Limb (tissue), 2 donors: ENCODE measurements at regions not wholly inside any gene's neighbourhood (a gene's known extent, or its start where the extent isn't known, plus 50 kb on each side); places are given as distances from the start of the nearest gene placed in this dataset.

Experiments
- DNase-seq, 2 donors: peaks; one replicate each; pipeline ENCODE4 v3.0.0-alpha.2; 2016; ENCODE audit errors: extremely low spot score in 2 of 2

DNA sequence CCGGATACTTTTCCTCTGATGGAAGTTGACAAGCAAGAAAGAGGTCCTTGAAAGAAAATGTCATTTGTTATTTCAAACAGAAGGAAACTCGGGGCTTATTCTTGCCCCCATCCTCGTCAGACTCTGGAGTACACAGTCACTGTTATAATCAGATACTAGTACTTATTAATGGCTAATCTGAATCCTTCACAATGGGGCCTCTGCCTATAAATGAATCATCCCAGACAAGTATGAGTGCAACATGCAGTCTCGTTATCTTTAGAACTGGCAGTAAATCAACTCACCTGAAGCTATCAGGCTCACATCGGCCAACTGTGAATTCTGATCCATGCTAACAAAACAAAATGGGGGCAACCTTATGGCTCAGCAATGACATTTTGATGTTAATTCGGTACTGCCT lies 216.7 kb downstream of the GRIN2B start:
- DNase-seq: no peak

DNA sequence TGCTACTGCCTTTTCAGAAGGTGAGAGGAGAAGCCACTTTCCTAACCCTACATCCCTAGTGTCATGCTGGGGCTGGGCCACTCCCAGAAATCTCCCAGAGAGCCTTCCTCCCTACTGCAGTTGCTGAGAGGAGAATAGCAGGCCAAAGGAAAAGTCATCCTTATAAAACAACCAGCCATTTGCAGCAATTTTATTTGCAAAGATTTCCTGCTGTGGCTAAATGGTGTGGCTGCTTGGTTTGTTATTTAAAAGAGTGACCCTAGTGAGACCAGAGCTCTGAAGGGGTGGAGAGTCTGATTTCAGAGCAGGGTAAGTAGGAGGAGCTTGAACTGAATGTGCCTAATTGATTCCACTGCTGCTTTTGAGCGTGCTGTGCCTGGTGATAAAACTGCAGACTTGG lies 232.0 kb downstream of the GRIN2B start:
- DNase-seq: no peak

DNA sequence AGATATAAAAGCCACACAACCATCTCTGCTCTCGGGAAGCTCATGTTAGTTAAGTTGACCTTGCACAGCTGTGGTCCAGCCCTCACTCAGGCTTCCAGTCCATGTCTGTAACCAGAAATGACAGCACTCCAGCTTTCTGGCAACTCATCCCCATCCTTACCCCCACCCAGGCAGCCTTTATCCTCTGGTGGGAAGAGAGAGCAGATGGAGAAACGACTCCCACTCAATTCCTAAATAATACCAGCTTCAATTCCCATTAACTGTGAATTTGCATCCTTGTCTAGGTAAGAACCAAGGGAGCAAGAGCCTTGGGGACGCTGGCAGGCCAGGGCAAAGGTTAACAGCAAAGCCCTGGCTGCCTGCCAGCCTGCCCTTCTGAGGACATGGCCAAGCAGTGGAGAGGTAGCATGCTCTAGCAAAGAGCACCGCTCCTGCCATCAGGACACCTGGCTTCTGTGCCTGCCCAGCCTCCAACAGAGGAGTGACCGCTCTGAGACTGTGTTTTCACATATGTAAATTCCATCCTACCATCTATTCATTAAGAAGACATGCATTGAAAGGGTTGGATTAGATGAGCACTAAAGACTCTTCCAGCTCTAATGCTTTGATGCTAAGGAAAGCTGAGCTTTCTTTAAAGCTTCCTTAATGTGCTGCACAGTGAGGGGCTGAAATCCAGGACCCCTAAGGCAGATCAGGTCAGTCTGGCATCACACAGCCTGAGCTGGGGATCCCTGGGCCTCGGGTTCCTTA lies 236.1 kb downstream of the GRIN2B start:
- DNase-seq: no peak

DNA sequence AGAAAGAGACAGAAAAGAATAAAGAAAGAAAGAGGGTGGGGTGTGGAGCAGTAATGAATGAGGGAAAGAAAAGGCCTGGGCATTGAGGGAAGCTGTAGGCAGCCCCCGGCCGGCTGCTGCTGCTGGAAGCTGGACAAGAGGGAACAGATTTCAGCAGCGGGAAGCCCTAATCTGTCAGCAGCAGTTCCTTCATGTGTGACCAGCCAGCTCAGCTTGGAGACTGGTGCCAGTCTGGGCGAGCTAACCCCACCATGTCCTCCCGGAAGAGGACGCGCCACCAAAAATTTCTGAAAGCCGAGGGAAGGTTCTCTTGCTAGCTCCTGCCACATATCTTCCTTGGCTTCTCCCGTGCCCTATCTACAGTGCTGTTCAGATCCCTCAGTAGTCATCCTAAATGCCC lies 236.8 kb downstream of the GRIN2B start:
- DNase-seq: no peak

DNA sequence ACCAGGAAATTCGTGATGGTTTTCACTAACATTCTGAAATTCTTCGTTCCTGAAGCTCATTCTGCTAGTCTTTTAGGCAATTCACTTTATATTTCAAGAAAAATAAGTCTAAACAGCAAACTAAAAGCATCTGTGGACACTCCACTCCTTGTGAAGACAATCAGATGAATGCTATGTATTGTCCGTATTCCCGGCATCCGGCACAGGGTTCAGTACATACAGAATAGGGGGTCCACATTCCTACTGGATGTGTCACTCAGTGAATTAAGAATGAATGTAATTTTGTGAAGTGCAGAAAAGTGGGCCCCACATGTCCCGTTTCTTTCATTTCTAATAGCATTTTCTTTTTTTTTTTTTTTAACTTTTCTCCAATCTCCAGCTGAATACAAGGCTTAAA lies 241.3 kb downstream of the GRIN2B start:
- no peak for DNase-seq

DNA sequence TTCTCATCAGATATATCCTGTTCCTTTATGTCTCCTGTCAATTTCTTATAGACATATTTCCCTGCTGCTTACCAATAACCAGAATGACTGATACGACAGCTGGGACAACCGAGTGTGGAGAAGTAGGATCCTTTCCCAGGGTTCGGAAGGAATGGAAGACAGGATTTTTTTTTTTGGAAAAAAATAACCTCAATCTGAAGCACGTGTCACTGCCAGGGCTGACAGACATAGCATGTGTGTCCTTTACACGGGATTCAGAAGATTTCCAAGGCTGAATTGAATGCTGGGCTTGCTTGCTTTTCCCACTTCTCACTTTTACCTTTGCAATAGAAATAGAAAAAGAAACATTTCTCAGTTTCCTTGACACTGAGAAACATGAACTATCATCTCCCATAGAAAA lies 245.7 kb downstream of the GRIN2B start:
- no peak for DNase-seq

DNA sequence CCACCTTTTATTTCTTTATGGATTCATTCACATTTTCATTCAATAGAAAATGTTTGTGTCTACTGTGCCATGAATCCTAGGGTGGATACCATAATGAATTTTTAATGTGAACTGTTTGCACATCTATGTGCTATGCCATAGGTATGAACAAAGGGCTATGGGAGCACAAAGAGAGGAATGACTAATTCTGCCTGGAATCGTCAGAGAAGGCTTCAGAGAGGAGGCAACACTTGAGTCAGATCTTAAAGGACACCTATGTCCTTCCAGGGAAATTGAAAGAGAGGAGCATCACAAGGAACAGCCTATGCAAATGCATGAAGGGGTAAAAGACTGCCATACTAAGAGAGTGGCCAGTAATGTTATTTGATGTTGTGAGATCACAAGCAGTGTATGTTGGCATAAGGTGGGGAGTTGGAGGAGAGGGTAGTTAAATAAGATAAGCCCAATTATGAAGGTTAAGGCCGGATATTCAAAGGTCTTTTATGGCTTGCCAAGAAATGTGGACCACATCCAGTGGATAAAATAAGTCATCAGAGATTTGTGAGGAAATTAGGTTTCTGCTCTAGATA lies 246.7 kb downstream of the GRIN2B start:
- DNase-seq: no peak

DNA sequence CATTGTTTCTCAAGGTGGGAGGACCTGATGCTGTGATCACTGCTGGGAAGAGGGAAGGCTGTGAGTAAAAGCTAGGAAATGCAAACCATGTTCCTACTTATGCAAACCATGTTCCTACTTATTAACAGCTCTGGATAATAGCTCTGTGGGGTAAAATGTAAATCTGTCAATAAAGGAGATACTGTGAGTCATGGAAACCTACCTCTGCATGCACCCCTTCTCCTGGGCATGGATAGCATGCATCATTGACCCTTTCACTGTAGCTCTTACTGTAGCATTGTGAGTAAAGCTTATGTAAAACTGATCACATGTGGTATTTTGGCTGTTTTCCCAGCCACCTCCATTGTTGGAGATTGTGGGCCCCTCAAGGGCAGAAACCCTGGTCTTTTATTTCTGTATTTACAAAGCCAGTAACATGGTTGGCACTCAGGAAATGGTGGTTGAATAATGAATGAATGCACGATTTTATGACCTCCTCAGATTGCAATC lies 253.7 kb downstream of the GRIN2B start:
- DNase-seq: no peak

DNA sequence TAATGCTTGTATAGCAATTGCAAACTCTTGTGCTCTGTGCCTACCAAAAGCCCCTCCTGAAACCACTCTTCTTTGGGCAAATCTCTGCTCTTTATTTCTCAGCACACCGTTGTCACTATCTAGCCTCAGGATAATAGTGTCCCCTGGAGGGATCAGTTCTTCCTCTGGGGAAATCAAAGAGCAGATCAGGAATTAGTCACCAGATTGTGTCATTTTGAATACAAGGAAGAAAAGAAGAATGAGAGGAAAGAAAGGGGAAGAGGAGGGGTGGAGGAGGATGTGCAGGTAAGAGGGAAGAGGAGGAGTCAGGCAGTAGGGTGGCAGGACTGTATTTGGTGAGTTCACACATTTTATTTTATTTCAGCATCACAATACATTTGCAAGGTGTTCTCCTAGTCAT lies 256.4 kb downstream of the GRIN2B start:
- DNase-seq: no peak

DNA sequence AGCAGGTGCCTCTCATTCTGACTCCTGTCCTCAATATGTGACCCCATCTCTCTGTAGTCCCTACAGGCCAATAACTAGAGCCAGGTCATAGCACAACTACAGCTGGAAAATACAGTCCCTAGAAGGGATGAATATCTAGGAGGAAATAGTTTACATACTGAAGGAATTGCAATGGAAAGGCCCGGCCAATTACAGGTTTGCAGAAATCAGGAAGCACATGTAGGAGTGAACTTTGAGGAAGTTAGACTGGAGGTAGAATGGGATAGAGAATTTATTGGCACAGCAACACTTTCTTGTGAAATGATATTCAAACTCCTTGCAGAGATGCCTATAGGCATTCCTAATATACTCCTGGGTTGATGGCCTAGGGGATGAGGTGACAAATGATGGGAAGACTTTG lies 257.3 kb downstream of the GRIN2B start:
- DNase-seq: no peak

DNA sequence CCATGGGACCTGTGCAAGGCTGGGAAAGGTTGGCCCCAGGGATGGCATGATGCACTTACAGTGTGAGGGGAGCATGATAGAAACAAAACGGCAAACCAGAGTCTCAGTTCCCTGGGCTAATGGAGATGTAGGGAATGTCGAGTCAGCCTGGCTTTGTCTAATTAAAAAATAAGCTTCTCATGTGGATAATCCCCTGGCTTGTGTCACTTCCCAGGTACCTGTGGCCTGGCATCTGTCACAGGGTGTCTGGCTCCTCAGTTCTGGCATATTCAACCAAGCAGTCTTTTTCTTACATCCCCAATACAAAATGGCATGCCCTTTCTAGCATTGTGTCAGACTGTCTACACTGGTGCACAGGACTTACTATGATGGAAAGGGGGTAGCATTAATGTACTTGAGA lies 261.4 kb downstream of the GRIN2B start:
- DNase-seq: no peak

DNA sequence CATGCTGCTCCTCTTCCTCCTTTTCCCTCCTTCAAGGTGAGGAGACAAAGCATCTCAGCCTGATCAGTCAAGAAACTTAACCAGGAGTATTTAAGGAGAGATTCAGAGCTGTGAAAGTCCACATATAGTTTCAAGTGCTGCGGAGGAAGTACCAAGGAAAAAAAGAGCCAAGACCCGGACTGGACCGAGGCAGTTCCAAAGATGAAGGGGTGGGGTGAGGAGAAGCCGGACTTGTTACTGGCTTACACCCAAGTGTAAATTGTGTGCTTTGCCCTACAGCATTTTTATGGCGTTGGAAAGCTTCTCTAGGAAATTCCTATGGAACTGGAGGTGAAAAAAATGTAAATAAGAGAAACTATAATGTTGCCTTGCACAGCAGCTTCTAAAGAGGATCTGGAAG lies 263.1 kb downstream of the GRIN2B start:
- DNase-seq: no peak

DNA sequence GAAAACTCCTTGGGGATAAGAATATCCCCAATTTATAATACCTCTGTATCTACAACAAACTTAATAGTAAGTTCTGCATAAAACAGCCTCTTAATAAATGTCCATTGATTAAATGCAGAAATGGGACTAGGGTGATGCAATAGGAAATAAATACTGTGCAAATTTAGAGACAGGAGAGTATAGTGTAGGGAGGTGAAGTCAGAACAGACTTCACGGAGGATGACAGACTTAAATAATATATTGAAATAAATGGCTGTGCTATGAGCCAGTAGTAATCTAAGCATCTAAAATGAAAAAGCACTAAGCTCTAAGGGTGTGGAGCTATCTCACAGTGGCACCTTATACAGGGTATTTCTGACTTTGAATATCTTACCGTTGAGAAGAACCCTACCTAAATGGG lies 265.3 kb downstream of the GRIN2B start:
- no peak for DNase-seq

DNA sequence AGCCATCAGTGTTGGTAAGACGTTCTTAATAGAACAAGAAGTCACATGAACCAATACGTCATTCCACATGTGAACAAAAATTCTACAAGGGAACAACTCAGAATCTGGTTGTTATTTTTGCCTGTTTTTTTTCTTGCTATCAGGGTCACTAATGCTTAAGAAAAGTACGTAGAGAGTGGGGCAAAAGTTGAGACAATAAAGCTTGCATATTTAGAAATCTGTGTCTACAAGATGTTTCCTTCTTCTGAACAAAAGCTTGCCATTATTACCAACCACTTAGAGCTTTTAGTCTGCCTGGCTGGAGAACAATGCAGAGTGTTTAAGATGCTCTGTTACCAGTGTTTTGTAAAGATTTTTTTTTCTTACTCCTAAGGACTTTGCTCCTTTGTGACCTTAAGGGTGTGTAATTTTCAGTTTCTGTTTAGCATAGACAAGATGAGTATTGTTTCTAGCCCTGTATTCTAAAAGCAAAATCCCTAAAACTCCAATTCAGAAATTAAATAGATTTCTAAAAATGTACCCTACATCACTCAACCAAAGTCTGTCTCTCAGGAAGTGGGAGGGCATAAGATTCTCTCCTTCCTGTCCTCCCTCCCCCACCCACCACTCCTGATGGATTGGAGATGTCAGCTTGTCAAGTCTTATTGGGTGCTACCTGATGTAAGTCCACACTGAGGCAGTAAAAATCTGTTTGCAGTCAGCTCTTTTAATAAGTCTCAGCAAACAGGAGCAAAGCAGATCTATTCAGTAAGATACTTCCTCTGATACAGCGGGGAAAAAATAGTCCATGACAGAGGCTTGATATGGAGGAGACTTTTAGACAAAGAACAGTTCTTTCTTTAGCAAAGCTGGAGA lies 267.6 kb downstream of the GRIN2B start:
- DNase-seq: no peak

DNA sequence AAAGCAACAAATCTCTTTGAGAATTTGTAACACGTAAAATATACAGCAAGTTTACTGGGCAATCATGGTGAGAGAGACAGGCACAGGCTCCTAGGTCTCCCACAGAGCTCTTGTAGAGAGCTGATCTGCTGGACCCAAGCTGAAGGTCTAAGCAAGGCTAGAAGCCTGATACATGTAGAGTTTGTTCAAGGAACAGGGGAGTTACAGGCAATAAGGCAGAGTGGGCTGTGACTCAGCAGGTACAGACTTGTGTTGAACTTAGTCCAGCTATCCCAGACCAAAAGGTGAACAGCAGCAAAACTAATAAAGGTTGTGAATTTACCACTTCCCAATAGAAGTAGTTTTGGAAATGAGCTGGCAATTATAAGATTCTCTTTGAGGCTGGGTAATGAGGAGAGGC lies 273.6 kb downstream of the GRIN2B start:
- no peak for DNase-seq

DNA sequence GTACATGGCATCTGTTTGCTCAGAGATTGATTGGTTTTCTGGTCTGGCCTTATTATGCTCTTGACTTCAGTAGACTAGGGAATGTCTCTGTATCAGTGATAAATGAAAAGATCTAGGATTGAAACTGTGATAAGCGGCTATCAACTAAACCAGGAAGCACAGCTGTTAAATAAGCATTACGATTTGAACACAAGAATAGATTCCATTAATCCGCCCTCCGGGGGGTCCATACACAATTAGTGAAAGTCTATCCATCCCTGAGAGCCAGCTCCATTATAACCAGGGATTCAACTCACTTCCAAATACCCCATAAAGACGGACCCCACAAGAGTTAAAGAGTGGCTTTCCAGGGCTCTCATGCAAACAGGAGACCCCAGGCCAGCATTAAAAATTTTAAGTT lies 279.0 kb downstream of the GRIN2B start:
- DNase-seq: no peak

DNA sequence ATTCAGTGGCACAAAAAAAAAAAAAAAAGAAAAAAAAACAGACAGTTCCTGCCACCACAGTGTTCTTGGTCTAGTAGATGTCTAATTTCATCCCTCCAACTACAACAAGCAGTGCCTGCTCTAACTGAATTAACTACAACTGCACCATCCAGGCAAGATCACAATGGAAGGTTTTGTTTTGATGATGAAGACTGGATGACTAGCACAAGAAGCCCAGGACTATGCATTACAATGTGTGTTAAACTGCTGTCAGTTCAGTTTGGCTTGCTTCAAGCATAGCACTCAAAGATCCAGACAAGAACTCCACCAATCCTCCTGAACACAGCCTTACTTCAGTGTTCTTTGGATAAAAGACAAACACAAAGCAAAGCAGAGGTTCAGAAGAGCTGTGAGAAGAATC lies 279.9 kb downstream of the GRIN2B start:
- DNase-seq: no peak

DNA sequence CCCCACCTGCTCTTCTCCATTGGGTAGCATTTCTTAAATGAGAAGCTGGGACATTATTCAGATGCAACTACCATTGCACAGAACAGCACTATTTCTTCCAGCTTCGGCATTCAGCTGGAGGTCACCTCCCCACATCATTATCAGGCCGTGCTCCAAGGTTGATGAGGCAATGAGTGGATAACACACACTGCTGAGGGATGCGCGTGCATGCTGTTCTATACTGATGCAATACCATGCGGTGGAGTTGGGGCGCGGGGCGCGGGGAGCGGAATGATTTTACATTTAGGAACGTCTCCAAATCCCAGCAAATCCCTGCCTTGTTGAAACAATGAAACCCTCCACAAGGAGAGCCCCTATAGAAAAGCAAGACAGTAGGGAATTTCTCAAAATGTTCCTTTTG lies 283.4 kb downstream of the GRIN2B start:
- no peak for DNase-seq

DNA sequence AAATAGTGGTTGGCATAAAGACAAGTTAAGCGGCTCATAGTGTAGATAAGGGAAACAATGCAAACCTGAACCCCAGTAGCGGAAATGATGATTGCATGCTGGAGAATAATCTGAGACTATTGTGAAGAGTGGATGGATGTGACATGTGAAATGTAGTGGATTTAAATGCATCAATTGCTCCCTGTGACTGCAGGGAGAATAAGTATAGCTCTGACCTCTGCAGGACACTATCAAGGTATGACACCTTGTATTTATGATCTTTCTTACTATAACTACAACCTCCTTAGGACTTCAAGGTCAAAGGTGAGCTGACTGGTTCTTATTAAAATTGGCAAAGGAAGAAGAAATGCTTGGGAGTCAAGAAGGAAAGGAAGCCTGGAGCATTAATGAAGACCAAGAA lies 285.6 kb downstream of the GRIN2B start:
- DNase-seq: no peak

DNA sequence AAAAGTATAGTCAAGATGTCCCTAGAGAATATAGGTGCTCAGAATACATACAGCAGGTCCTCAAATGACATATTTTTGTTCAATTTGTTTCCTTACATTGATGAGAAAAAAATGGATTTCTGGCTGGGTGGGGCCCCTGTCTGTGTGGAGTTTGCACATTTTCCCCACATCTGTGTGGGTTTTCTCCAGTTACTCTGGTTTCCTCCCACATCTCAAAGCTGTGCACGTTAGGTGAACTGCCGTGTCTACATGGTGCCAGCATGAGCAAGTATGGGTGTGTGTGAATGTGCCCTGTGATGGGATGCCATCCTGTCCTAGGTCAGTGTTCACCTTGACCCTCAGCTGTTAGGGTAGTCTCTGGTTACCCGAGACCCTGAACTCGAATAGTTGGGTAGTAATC lies 289.1 kb downstream of the GRIN2B start:
- DNase-seq: no peak

DNA sequence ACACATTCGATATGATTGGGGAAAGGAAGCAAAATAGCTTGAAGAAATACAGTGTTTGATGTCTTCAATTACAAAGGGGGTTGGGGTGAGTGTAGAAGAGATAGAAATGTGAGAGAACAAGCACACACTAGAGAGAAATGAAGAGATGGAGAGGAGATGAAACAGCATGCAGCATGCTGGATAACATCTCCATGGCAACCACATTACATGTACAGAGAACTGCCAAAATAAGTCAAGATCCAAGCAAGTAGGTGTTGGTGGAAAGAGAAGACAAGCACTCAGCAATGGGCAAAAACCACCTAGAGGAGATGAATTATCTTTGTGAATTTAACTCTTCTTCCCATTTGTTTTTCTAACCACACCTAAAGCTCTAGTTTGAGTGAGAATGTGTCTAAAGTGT lies 289.8 kb downstream of the GRIN2B start:
- no peak for DNase-seq

DNA sequence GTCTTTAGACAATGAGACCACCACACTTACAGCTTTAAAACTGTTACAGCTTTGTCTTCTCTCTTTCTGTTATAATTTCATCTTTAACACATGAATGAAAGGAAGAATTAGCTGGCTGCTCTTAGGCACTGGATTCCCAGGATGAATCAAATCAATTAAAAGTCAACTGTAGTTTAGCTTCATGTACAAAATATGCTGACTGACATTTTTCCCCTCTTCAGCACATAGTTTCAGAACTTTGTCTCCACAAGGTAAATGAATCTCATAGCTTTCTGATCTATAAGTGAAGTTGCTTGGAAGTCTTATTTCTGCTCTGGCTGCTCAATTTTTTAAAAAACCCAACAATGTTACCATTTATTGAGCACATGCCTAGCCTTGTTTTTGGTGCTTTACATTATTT lies 293.8 kb downstream of the GRIN2B start:
- no peak for DNase-seq

DNA sequence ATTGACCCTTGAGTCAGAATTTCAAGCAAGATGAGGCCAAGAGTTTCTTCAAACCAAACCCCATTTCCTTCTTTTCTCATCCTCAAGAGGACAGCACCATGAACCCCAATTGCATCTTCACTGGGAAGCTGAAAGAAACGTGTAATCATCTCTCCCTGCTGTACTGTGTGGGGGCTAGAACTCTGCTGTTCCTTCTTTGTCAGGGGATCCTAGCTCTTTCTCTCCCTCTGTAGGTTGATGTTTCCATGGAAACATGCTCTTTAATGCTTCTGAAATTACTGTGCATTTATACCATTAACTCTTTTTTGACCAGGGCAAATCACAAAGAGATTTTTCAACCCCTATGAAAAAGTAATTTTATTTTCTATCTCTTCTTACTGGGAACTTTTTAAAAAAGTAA lies 295.1 kb downstream of the GRIN2B start:
- DNase-seq: no peak
